Transverse colon (tissue), 4 donors: ENCODE measurements at regions not wholly inside any gene's neighbourhood (a gene's known extent, or its start where the extent isn't known, plus 50 kb on each side); places are given as distances from the start of the nearest gene placed in this dataset.

ENCODE experiments used
- DNase-seq: peaks from one replicate; pipeline ENCODE4 v3.0.0-alpha.2; 2019
- H3K27ac ChIP-seq, 4 donors: fragments of 200-600 bp; sonication (generic); 2 replicates each; pipeline ENCODE4 v1.5.1; 2016 to 2018; ENCODE audit warnings: inconsistent platforms in 4 of 4
- H3K27me3 ChIP-seq: fragments of 200-600 bp; sonication (generic); 2 replicates; pipeline ENCODE4 v1.5.1; 2017; ENCODE audit warnings: inconsistent platforms
- H3K36me3 ChIP-seq, 4 donors: fragments of 200-600 bp; sonication (generic); 2 replicates each; pipeline ENCODE4 v1.5.1; 2017 to 2019; ENCODE audit warnings: inconsistent platforms in 4 of 4
- H3K4me1 ChIP-seq, 4 donors: fragments of 200-600 bp; sonication (generic); 2 replicates each; pipeline ENCODE4 v1.5.1; 2017 to 2020; ENCODE audit warnings: inconsistent platforms in 4 of 4
- H3K4me3 ChIP-seq, 4 donors: fragments of 200-600 bp; sonication (generic); 1 replicate in 1 of 4; 2 replicates in 3 of 4; pipeline versions ENCODE4 v1.5.1 to v1.6.1; 2017 to 2019; ENCODE audit warnings: inconsistent platforms in 4 of 4
- H3K9me3 ChIP-seq, 2 donors: fragments of 200-600 bp; sonication (generic); 2 replicates each; pipeline ENCODE4 v1.5.1; 2017 to 2019; ENCODE audit warnings: inconsistent platforms in 2 of 2
- EP300 ChIP-seq: sonication (generic); formaldehyde crosslinking; IDR thresholded peaks from one replicate; pipeline ENCODE4 v1.6.1; 2017; ENCODE audit warnings: antibody characterized with exemption, low read depth
- POLR2A ChIP-seq: fragments of 450-650 bp; IDR thresholded peaks from one replicate; pipeline ENCODE4 v1.6.1; 2016; ENCODE audit warnings: antibody characterized with exemption, mild to moderate bottlenecking, moderate library complexity
- POLR2AphosphoS5 ChIP-seq, 3 donors: sonication (generic); formaldehyde crosslinking; IDR thresholded peaks; one replicate each; pipeline ENCODE4 v1.6.1; 2016; ENCODE audit warnings: antibody characterized with exemption in 3 of 3
- WGBS, 2 donors: methylation state at CpG; one replicate each; pipeline ENCODE4 v1.1.5; 2018; ENCODE audit warnings: low coverage in 1 of 2; 5-methylcytosine and 5-hydroxymethylcytosine counted together
- in situ Hi-C, 4 donors: fragments of 200-750 bp; cut with MboI; loops; one replicate each; pipeline versions ENCODE4 v1.15.0 to v1.15.1; 2017; ENCODE audit warnings: low sequenced_read_pairs in 3 of 4, low pct_ligation_motif_present in 1 of 4, low pct_unique_long_range_greater_than_20kb in 1 of 4
- intact Hi-C: fragments of 100-400 bp; cut with DNase I; formaldehyde crosslinking; loops from one replicate; pipeline ENCODE4 v1.15.1; 2023; ENCODE audit warnings: low total_unique reads
- TF ChIP-seq, protein P1 (sequence below), 5 experiments: fragments of 200-600 bp in 3 of 5; fragments of 450-650 bp in 2 of 5; sonication (generic) in 3 of 5; IDR thresholded peaks; 1 replicate in 2 of 5; 2 replicates in 3 of 5; pipeline ENCODE4 v1.5.1; 2016 to 2017; ENCODE audit warnings: antibody characterized with exemption in 5 of 5, inconsistent platforms in 3 of 5, mild to moderate bottlenecking in 2 of 5, moderate library complexity in 1 of 5

DNA sequence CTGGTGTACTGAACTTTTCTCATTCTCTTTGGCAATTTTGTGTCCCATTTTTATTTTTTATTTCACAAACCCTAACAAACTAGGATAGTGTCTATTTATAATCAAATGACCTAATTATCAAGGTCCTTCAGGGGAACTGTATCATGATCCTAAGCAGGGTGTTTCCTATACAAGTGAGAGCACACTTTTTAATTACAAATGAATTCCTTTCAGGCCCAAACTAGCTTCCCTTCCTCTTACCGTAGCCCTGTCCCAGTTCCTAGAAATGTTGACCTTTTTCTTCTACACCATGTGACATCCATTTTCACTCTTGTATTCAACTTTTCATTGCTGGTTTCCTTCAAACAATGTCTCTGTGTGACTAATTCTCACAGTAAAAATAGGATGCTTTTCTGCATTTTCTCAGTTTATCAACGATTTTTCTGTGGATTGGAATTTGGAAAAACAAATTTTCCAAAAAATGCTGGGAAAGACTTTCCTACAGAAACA is 411.4 kb downstream of the CCDC91 start:
- no peaks in the 10 kb centered on the region for H3K36me3 ChIP-seq
- no peak overlapping the region for H3K4me3 ChIP-seq
- DNase-seq: no peak
- 45 to 62% methylated on average over 2 of the region's 2 CpGs for WGBS, 2 donors
- no peaks in the 10 kb centered on the region for H3K27me3 ChIP-seq
- H3K9me3 ChIP-seq: no peaks in the 10 kb centered on the region
- TF ChIP-seq POLR2AphosphoS5 (IDR thresholded peaks at IDR 0.05) (no peak), EP300 (no peak), POLR2A (no peak)
- TF ChIP-seq, protein P1, sequence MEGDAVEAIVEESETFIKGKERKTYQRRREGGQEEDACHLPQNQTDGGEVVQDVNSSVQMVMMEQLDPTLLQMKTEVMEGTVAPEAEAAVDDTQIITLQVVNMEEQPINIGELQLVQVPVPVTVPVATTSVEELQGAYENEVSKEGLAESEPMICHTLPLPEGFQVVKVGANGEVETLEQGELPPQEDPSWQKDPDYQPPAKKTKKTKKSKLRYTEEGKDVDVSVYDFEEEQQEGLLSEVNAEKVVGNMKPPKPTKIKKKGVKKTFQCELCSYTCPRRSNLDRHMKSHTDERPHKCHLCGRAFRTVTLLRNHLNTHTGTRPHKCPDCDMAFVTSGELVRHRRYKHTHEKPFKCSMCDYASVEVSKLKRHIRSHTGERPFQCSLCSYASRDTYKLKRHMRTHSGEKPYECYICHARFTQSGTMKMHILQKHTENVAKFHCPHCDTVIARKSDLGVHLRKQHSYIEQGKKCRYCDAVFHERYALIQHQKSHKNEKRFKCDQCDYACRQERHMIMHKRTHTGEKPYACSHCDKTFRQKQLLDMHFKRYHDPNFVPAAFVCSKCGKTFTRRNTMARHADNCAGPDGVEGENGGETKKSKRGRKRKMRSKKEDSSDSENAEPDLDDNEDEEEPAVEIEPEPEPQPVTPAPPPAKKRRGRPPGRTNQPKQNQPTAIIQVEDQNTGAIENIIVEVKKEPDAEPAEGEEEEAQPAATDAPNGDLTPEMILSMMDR (IDR thresholded peaks at IDR 0.05): no peak
- intact Hi-C loops: no loop called here
- no peaks in the 10 kb centered on the region for H3K4me1 ChIP-seq
- in situ Hi-C loops: no loop called here
- no peak overlapping the region for H3K27ac ChIP-seq

DNA sequence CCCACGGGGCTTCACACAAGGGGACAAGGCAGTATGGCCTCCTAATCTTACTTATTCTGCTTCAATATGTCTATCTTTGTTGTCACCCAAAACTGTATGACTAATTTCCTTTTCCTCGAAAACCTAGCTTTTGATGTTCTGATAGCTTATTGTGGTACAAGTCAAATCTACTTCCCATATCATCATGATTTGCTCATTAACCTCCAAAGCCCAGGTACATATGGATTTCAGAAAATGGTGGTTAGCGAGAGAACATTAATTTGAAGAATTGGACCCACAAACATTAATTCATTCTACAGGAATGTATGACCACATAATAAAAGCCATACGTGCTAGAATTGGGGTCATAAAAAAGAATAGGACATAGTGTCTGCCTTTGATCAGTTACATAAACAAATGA is 412.5 kb downstream of the CCDC91 start:
- whole genome bisulfite sequencing, 2 donors: 54 to 60% methylated on average over 4 of the region's 4 CpGs
- no peaks in the 10 kb centered on the region for H3K27me3 ChIP-seq
- H3K4me3 ChIP-seq: no peak overlapping the region
- H3K4me1 ChIP-seq: no peaks in the 10 kb centered on the region
- no peaks in the 10 kb centered on the region for H3K36me3 ChIP-seq
- H3K9me3 ChIP-seq: peaks cover 9 to 10% of the 10 kb centered on the region in 2 donors
- in situ Hi-C loops: no loop called here
- H3K27ac ChIP-seq: no peak overlapping the region
- TF ChIP-seq POLR2AphosphoS5 (IDR thresholded peaks at IDR 0.05) (no peak), EP300 (no peak), POLR2A (no peak)
- TF ChIP-seq, protein P1 (IDR thresholded peaks at IDR 0.05): no peak
- DNase-seq: no peak
- intact Hi-C loops: no loop called here

DNA sequence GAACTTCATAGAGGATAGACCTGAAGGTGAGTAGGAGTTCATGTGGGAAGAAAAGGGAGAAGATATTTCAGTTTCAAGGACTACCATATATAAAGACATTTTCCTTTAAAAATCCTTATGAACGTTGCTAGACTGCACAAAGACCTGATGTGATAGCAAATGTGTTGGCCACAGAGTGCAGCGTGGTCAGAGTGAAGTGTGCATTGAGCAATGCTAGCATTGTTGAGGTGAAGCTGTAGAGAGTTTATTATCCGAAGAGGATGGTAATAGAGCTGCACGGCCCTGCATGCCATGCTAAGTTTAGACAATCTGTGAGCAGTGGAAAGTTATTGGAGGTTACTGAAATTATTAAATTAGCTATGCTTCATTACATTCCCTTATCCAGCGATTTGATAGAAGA is 413.0 kb downstream of the CCDC91 start:
- Histone ChIP-seq H3K9me3 (peaks cover 10 to 13% of the 10 kb centered on the region in 2 donors), H3K36me3 (no peaks in the 10 kb centered on the region), H3K27me3 (no peaks in the 10 kb centered on the region), H3K27ac (no peak overlapping the region), H3K4me1 (no peaks in the 10 kb centered on the region), H3K4me3 (no peak overlapping the region)
- in situ Hi-C loops (no loop called here), intact Hi-C loops (no loop called here)
- 70 to 76% methylated on average over 4 to 5 of the region's 5 CpGs for WGBS, 2 donors
- DNase-seq: no peak
- TF ChIP-seq, protein P1 (IDR thresholded peaks at IDR 0.05): no peak
- TF ChIP-seq POLR2A (no peak), POLR2AphosphoS5 (IDR thresholded peaks at IDR 0.05) (no peak), EP300 (no peak)

DNA sequence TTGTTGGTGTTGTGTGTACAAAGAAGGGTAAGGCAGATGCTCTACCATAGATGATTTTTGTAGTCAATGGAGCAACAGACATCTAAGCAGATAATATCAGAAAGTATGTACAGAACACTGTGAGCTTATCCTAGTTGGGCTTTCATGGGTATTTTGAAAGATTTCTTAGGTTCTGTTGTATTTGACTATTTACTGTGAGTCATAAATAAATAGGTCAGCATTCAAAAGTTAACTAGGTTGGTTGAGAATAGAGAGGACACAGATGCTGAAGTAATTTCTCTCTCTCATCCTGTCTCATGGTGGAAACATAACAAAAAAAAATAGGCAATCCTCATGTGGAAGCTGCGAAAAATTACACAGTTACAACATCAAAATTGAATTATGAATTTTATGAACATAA is 413.5 kb downstream of the CCDC91 start:
- 88 to 89% methylated on average over 1 of the region's 1 CpG for WGBS, 2 donors
- Histone ChIP-seq H3K9me3 (peaks cover 10 to 13% of the 10 kb centered on the region in 2 donors), H3K36me3 (no peaks in the 10 kb centered on the region), H3K4me3 (no peak overlapping the region), H3K27me3 (no peaks in the 10 kb centered on the region), H3K27ac (no peak overlapping the region), H3K4me1 (no peaks in the 10 kb centered on the region)
- intact Hi-C loops (no loop called here), in situ Hi-C loops (no loop called here)
- TF ChIP-seq, protein P1 (IDR thresholded peaks at IDR 0.05): no peak
- no peak for TF ChIP-seq POLR2A
- no peak for TF ChIP-seq POLR2AphosphoS5 (IDR thresholded peaks at IDR 0.05)
- TF ChIP-seq EP300: no peak
- no peak for DNase-seq
